ENCODE measurements at regions not wholly inside any gene's neighbourhood (a gene's known extent, or its start where the extent isn't known, plus 50 kb on each side); places are given as distances from the start of the nearest gene placed in this dataset.

GRCh38 chr17:28247671-28248555, 71.1 kb upstream of the TMEM97 start:
- no peak for TF ChIP-seq CTCF (IDR thresholded peaks at IDR 0.05)
- peaks cover 17% of the 10 kb centered on the region for H3K27me3 Mint-ChIP-seq
- Histone ChIP-seq H3K4me3 (ENCODE audit: control extremely low read depth in 1 of 5, extremely low read depth in 1 of 5, insufficient read depth in 1 of 5, low read depth in 2 of 5, low read length in 4 of 5) (no peak overlapping the region), H3K9ac (ENCODE audit: low read length) (no peak overlapping the region), H3K27ac (ENCODE audit: low read length in 2 of 2) (no peak overlapping the region), H3K4me1 (ENCODE audit: control insufficient read depth in 2 of 2, insufficient read depth in 2 of 2, low read length in 2 of 2) (peaks cover 10 to 12% of the 10 kb centered on the region in 2 donors), H2AFZ (ENCODE audit: insufficient read depth, low read depth, low read length, poor library complexity, severe bottlenecking) (no peak overlapping the region), H3K79me2 (ENCODE audit: control insufficient read depth, insufficient read depth, low read length) (no peaks in the 10 kb centered on the region), H3K27me3 (replicated peaks in 1 of 4; ENCODE audit: control extremely low read depth in 1 of 4, control insufficient read depth in 3 of 4, insufficient read depth in 4 of 4, low read length in 3 of 4) (peaks cover 0 to 25% (median 9%) of the 10 kb centered on the region in 4 experiments), H3K9me3 (ENCODE audit: control extremely low read depth in 1 of 3, control insufficient read depth in 2 of 3, insufficient read depth in 1 of 3, low read length in 2 of 3) (peaks cover 0 to 3% (median 0%) of the 10 kb centered on the region in 3 donors), H3K36me3 (replicated peaks in 1 of 2; ENCODE audit: control extremely low read depth in 1 of 2, control insufficient read depth in 1 of 2, extremely low read depth in 1 of 2, insufficient read depth in 2 of 2, low read length in 1 of 2) (no peaks in the 10 kb centered on the region), H3K4me2 (replicated peaks; ENCODE audit: low read depth, low read length, poor library complexity, severe bottlenecking) (no peak overlapping the region), H4K20me1 (ENCODE audit: control insufficient read depth, insufficient read depth, low read length, poor library complexity, severe bottlenecking) (no peaks in the 10 kb centered on the region)
- 85% methylated on average over 15 of the region's 15 CpGs for WGBS (ENCODE audit: insufficient coverage)
- ATAC-seq (ENCODE audit: low read depth) (no peak), DNase-seq (no peak)
- H3K27ac Mint-ChIP-seq: no peak overlapping the region
- intact Hi-C loops (cut with micrococcal nuclease): no loop called here
- H3K4me1 Mint-ChIP-seq: peaks cover 7% of the 10 kb centered on the region
- POLR2A ChIA-PET: no interaction called here
- CTCF ChIA-PET: interaction anchor here (1.2 to 5.5 kb wide), 4 partner anchors 10 to 441 kb away, joined by 3 to 63 read pairs (median 4); no protein-coding TSS in a partner anchor
- no peak overlapping the region for H3K4me3 Mint-ChIP-seq
- H3K9me3 Mint-ChIP-seq (ENCODE audit: insufficient read depth): no peaks in the 10 kb centered on the region

- Histone ChIP-seq H3K9me3 (ENCODE audit: control extremely low read depth in 1 of 3, control insufficient read depth in 2 of 3, insufficient read depth in 1 of 3, low read length in 2 of 3) (peaks cover 0 to 3% (median 0%) of the 10 kb centered on the region in 3 donors), H2AFZ (ENCODE audit: insufficient read depth, low read depth, low read length, poor library complexity, severe bottlenecking) (no peak overlapping the region), H3K36me3 (replicated peaks in 1 of 2; ENCODE audit: control extremely low read depth in 1 of 2, control insufficient read depth in 1 of 2, extremely low read depth in 1 of 2, insufficient read depth in 2 of 2, low read length in 1 of 2) (no peaks in the 10 kb centered on the region), H4K20me1 (ENCODE audit: control insufficient read depth, insufficient read depth, low read length, poor library complexity, severe bottlenecking) (no peaks in the 10 kb centered on the region), H3K4me1 (ENCODE audit: control insufficient read depth in 2 of 2, insufficient read depth in 2 of 2, low read length in 2 of 2) (peaks cover 10 to 12% of the 10 kb centered on the region in 2 donors), H3K4me3 (ENCODE audit: control extremely low read depth in 1 of 5, extremely low read depth in 1 of 5, insufficient read depth in 1 of 5, low read depth in 2 of 5, low read length in 4 of 5) (no peak overlapping the region), H3K4me2 (replicated peaks; ENCODE audit: low read depth, low read length, poor library complexity, severe bottlenecking) (no peak overlapping the region), H3K27me3 (replicated peaks in 1 of 4; ENCODE audit: control extremely low read depth in 1 of 4, control insufficient read depth in 3 of 4, insufficient read depth in 4 of 4, low read length in 3 of 4) (peaks cover 0 to 39% (median 13%) of the 10 kb centered on the region in 4 experiments), H3K27ac (ENCODE audit: low read length in 2 of 2) (no peak overlapping the region), H3K79me2 (ENCODE audit: control insufficient read depth, insufficient read depth, low read length) (no peaks in the 10 kb centered on the region), H3K9ac (ENCODE audit: low read length) (no peak overlapping the region)
- WGBS (ENCODE audit: insufficient coverage): no CpG with 5 or more reads among the region's 5 CpGs
- Mint-ChIP-seq H3K4me1 (peaks cover 7% of the 10 kb centered on the region), H3K27me3 (peaks cover 21% of the 10 kb centered on the region), H3K4me3 (no peak overlapping the region), H3K9me3 (ENCODE audit: insufficient read depth) (no peaks in the 10 kb centered on the region), H3K27ac (no peak overlapping the region)
- DNase-seq: no peak
- no peak for ATAC-seq (ENCODE audit: low read depth)
- ChIA-PET POLR2A (interaction anchor here (0.5 kb wide), 1 partner anchor 11 kb away, joined by 3 read pairs; no protein-coding TSS in a partner anchor), CTCF (interaction anchor here (0.9 to 5.5 kb wide), 3 partner anchors 8 to 443 kb away, joined by 3 to 63 read pairs (median 3); no protein-coding TSS in a partner anchor)
- intact Hi-C loops (cut with micrococcal nuclease): no loop called here
- no peak for TF ChIP-seq EZH2 (IDR thresholded peaks at IDR 0.05; ENCODE audit: borderline replicate concordance, insufficient read depth, low read depth, low read length, poor library complexity, severe bottlenecking)
- no peak for TF ChIP-seq CTCF (IDR thresholded peaks at IDR 0.05)
These were observed 69.3 kb upstream of the TMEM97 start for GRCh38 chr17:28249706-28250105.

Measured in B cell (primary cell).